Fibroblast of lung (primary cell): ENCODE measurements at regions not wholly inside any gene's neighbourhood (a gene's known extent, or its start where the extent isn't known, plus 50 kb on each side); places are given as distances from the start of the nearest gene placed in this dataset.

ENCODE experiments used
- DNase-seq, 2 donors: peaks; one replicate each; pipeline versions ENCODE4 v3.0.0 to v3.0.0-alpha.2; 2010; ENCODE audit warnings: low read depth in 2 of 2
- H2AFZ ChIP-seq: 2 replicates; pipeline ENCODE4 v1.5.1; 2012; ENCODE audit warnings: low read length, control low read depth, inconsistent platforms
- H3K27ac ChIP-seq: 2 replicates; pipeline ENCODE4 v1.5.1; 2011; ENCODE audit warnings: low read length, control low read depth; ENCODE audit not compliant: insufficient read depth
- H3K27me3 ChIP-seq: 2 replicates; pipeline ENCODE4 v1.5.1; 2011; ENCODE audit warnings: mild to moderate bottlenecking, low read length; ENCODE audit not compliant: control insufficient read depth, insufficient read depth
- H3K36me3 ChIP-seq: 2 replicates; pipeline ENCODE4 v1.5.1; 2011; ENCODE audit warnings: low read length; ENCODE audit not compliant: control insufficient read depth, insufficient read depth
- H3K4me1 ChIP-seq: 2 replicates; pipeline ENCODE4 v1.5.1; 2011; ENCODE audit warnings: low read length; ENCODE audit not compliant: control insufficient read depth, insufficient read depth; ENCODE audit errors: extremely low read depth
- H3K4me2 ChIP-seq: 2 replicates; pipeline ENCODE4 v1.5.1; 2011; ENCODE audit warnings: low read length, control low read depth; ENCODE audit not compliant: insufficient read depth; ENCODE audit errors: extremely low read depth
- H3K4me3 ChIP-seq, 4 experiments: fragments of 200-600 bp in 1 of 4; sonication (generic) in 1 of 4; replicated peaks in 1 of 4; 2 replicates each; pipeline ENCODE4 v1.5.1; 2011 to 2016; ENCODE audit warnings: low read length in 4 of 4, low read depth in 3 of 4, mild to moderate bottlenecking in 3 of 4, control low read depth in 2 of 4, inconsistent platforms in 1 of 4, mixed read lengths in 1 of 4; ENCODE audit not compliant: insufficient read depth in 1 of 4; ENCODE audit errors: control extremely low read depth in 1 of 4
- H3K79me2 ChIP-seq: 2 replicates; pipeline ENCODE4 v1.5.1; 2012; ENCODE audit warnings: mild to moderate bottlenecking, low read length, inconsistent platforms; ENCODE audit not compliant: control insufficient read depth, insufficient read depth
- H3K9ac ChIP-seq: 2 replicates; pipeline ENCODE4 v1.5.1; 2011; ENCODE audit warnings: mild to moderate bottlenecking, low read length, control low read depth; ENCODE audit not compliant: insufficient read depth
- H3K9me3 ChIP-seq: 2 replicates; pipeline ENCODE4 v1.5.1; 2012; ENCODE audit warnings: low read depth, low read length; ENCODE audit not compliant: control insufficient read depth, insufficient read depth
- H4K20me1 ChIP-seq: 2 replicates; pipeline ENCODE4 v1.5.1; 2011; ENCODE audit warnings: low read length; ENCODE audit not compliant: control insufficient read depth, insufficient read depth; ENCODE audit errors: extremely low read depth
- EZH2 ChIP-seq: IDR thresholded peaks from 2 replicates; pipeline ENCODE4 v1.5.1; 2012; ENCODE audit warnings: low read length, control low read depth, mild to moderate bottlenecking; ENCODE audit errors: missing control alignments
- TF ChIP-seq, protein P1 (sequence below), 2 donors: IDR thresholded peaks in 1 of 2; conservative IDR thresholded peaks in 1 of 2; 1 replicate in 1 of 2; 2 replicates in 1 of 2; pipeline ENCODE4 v1.5.1; 2011 to 2012; ENCODE audit warnings: low read length in 2 of 2, control low read depth in 1 of 2, inconsistent platforms in 1 of 2, low read depth in 1 of 2, mild to moderate bottlenecking in 1 of 2

DNA sequence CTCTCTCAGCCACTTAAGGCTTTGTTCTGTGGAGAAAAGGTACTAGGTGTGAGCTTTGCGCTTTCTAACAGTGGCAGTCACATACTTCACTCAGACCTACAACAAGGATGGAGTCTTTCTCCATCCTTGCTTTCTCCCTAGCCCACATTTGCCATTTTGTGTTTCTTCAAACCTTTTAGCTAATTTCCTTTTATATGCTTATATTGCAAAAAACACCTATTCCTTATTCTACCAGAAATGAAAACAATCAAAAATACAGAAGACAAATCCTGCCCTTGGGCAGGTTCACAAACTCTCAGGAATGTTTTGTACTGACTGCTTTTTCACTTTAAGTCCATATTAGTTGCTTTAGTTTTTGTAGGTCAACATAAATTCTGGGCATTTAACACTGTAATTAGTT, 914.2 kb downstream of the SQOR start:
- H2AFZ ChIP-seq, result no peak overlapping the region
- no peak for DNase-seq
- no peaks in the 10 kb centered on the region for H3K27me3 ChIP-seq
- H3K4me3 ChIP-seq, result no peak overlapping the region
- no peak for TF ChIP-seq EZH2
- TF ChIP-seq, protein P1, sequence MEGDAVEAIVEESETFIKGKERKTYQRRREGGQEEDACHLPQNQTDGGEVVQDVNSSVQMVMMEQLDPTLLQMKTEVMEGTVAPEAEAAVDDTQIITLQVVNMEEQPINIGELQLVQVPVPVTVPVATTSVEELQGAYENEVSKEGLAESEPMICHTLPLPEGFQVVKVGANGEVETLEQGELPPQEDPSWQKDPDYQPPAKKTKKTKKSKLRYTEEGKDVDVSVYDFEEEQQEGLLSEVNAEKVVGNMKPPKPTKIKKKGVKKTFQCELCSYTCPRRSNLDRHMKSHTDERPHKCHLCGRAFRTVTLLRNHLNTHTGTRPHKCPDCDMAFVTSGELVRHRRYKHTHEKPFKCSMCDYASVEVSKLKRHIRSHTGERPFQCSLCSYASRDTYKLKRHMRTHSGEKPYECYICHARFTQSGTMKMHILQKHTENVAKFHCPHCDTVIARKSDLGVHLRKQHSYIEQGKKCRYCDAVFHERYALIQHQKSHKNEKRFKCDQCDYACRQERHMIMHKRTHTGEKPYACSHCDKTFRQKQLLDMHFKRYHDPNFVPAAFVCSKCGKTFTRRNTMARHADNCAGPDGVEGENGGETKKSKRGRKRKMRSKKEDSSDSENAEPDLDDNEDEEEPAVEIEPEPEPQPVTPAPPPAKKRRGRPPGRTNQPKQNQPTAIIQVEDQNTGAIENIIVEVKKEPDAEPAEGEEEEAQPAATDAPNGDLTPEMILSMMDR (conservative IDR thresholded peaks at IDR 0.05 in 1 of 2, IDR thresholded peaks at IDR 0.05 in 1 of 2; ENCODE audit: low read depth in 1 of 2, low read length in 2 of 2), result no peak
- no peak overlapping the region for H3K4me2 ChIP-seq
- H3K79me2 ChIP-seq, result no peaks in the 10 kb centered on the region
- H4K20me1 ChIP-seq, result no peaks in the 10 kb centered on the region
- no peak overlapping the region for H3K27ac ChIP-seq
- H3K9ac ChIP-seq, result no peak overlapping the region
- no peaks in the 10 kb centered on the region for H3K9me3 ChIP-seq
- H3K36me3 ChIP-seq, result no peaks in the 10 kb centered on the region
- no peaks in the 10 kb centered on the region for H3K4me1 ChIP-seq

DNA sequence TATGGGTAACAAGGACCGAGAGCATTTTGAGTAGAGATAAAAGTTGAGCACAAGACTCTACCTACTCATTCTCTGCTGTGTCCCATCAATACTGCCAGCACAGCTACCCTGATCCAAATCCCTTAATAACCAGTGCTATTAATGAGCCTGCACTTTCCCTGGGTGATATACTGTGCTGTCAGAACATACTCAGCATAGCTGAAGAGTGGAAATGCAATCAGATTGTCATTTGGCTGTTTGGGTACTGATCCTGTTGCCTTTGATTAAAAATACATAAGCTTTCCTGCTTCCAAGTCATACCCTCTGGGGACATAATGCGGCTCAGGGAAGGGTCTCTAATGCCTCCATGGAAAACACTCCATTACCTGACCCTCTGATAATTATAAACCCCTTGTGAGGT, 917.5 kb downstream of the SQOR start:
- Histone ChIP-seq H3K27me3 (no peaks in the 10 kb centered on the region), H3K9ac (no peak overlapping the region), H3K4me1 (no peaks in the 10 kb centered on the region), H3K36me3 (no peaks in the 10 kb centered on the region), H3K9me3 (no peaks in the 10 kb centered on the region), H2AFZ (no peak overlapping the region), H3K4me3 (no peak overlapping the region), H4K20me1 (no peaks in the 10 kb centered on the region), H3K79me2 (no peaks in the 10 kb centered on the region), H3K4me2 (no peak overlapping the region), H3K27ac (no peak overlapping the region)
- no peak for DNase-seq
- TF ChIP-seq, protein P1 (conservative IDR thresholded peaks at IDR 0.05 in 1 of 2, IDR thresholded peaks at IDR 0.05 in 1 of 2; ENCODE audit: low read depth in 1 of 2, low read length in 2 of 2), result no peak
- TF ChIP-seq EZH2, result no peak

DNA sequence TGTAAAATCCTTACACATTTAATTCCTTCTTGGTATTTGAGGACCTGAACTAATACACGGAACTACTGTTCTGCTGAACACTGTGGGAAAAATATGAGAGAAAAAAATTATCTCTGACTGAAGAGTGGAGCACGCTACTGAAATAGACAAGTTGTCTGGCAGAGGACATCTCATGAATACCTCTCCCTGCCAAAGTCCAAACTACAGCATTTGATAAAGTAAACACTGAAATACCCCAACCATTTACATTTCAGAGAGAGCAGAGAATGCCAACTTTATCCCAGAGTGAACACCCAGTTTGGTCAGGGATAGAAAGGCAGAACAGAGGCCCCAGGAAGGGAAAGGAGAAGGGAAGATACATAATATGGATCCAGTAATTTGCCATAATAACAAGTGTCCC, 920.7 kb downstream of the SQOR start:
- Histone ChIP-seq H4K20me1 (no peaks in the 10 kb centered on the region), H3K79me2 (no peaks in the 10 kb centered on the region), H3K9me3 (no peaks in the 10 kb centered on the region), H3K27me3 (no peaks in the 10 kb centered on the region), H3K4me1 (no peaks in the 10 kb centered on the region), H2AFZ (no peak overlapping the region), H3K36me3 (no peaks in the 10 kb centered on the region), H3K9ac (no peak overlapping the region), H3K4me3 (no peak overlapping the region), H3K27ac (no peak overlapping the region), H3K4me2 (no peak overlapping the region)
- no peak for DNase-seq
- TF ChIP-seq, protein P1 (conservative IDR thresholded peaks at IDR 0.05 in 1 of 2, IDR thresholded peaks at IDR 0.05 in 1 of 2; ENCODE audit: low read depth in 1 of 2, low read length in 2 of 2), result no peak
- no peak for TF ChIP-seq EZH2
